Suprapubic skin (tissue), 4 donors: ENCODE measurements at regions not wholly inside any gene's neighbourhood (a gene's known extent, or its start where the extent isn't known, plus 50 kb on each side); places are given as distances from the start of the nearest gene placed in this dataset.

Experiments used
- DNase-seq, 2 donors: peaks; one replicate each; pipeline ENCODE4 v3.0.0-alpha.2; 2019; ENCODE audit warnings: low spot score in 2 of 2
- H3K27ac ChIP-seq: fragments of 200-600 bp; sonication (generic); one replicate; pipeline ENCODE4 v1.5.1; 2019
- H3K27me3 ChIP-seq: fragments of 200-600 bp; sonication (generic); one replicate; pipeline ENCODE4 v1.5.1; 2019
- H3K36me3 ChIP-seq: fragments of 200-600 bp; sonication (generic); one replicate; pipeline ENCODE4 v1.5.1; 2019
- H3K4me1 ChIP-seq: fragments of 200-600 bp; sonication (generic); one replicate; pipeline ENCODE4 v1.5.1; 2019
- H3K4me3 ChIP-seq: fragments of 200-600 bp; sonication (generic); one replicate; pipeline ENCODE4 v1.5.1; 2019; ENCODE audit warnings: mild to moderate bottlenecking
- H3K9me3 ChIP-seq: fragments of 200-600 bp; sonication (generic); one replicate; pipeline ENCODE4 v1.5.1; 2019
- EP300 ChIP-seq: sonication (generic); formaldehyde crosslinking; IDR thresholded peaks from one replicate; pipeline ENCODE4 v1.6.1; 2017; ENCODE audit warnings: antibody characterized with exemption
- POLR2A ChIP-seq, 2 donors: fragments of 450-650 bp; IDR thresholded peaks; one replicate each; pipeline ENCODE4 v1.6.1; 2017; ENCODE audit warnings: antibody characterized with exemption in 2 of 2, mild to moderate bottlenecking in 2 of 2, moderate library complexity in 2 of 2
- POLR2AphosphoS5 ChIP-seq, 3 donors: sonication (generic); formaldehyde crosslinking; IDR thresholded peaks; one replicate each; pipeline ENCODE4 v1.6.1; 2017; ENCODE audit warnings: antibody characterized with exemption in 3 of 3
- WGBS: methylation state at CpG from one replicate; pipeline ENCODE4 v1.1.5; 2018; 5-methylcytosine and 5-hydroxymethylcytosine counted together
- TF ChIP-seq, protein P1 (sequence below), 2 donors: fragments of 200-600 bp in 1 of 2; fragments of 450-650 bp in 1 of 2; sonication (generic) in 1 of 2; IDR thresholded peaks; one replicate each; pipeline ENCODE4 v1.5.1; 2016 to 2019; ENCODE audit warnings: antibody characterized with exemption in 2 of 2, mild to moderate bottlenecking in 1 of 2, moderate library complexity in 1 of 2

DNA sequence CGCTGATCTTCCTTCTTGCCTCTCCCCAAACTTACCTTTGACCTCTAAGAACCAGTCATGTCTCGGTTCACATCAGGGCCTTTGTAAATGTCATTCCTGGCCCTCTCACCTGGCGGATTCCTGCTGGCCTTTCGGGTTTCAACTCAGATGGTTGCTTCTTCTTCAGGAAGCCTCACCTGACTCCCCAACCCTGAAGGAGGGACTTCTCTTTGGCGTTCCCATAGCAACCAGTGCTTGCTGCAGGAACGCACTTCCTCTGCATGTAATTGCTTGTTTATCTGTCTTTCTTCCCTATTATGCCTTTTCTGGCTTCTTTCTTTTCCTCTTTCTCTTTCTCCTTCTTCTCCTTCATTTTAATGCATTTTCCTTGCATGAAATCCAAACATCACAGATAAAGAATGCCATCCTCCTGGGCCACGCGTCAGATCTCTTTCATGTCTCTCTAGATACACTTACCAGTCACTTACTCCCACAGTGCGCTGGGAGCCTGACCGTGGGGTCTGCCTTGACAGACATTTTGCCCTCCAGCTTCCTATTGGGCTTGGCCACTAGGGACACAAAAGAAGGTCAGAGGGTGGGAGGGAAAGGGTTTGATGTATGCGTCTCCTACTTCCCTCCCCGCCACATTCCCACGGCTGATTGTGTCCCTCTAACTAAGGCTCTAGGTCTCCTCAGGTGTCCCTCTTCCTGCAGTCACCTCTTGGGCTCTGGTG lies 295.7 kb upstream of the TSHZ2 start:
- Histone ChIP-seq H3K36me3 (no peaks in the 10 kb centered on the region), H3K9me3 (no peaks in the 10 kb centered on the region), H3K4me3 (no peak overlapping the region), H3K27me3 (no peaks in the 10 kb centered on the region), H3K4me1 (no peaks in the 10 kb centered on the region), H3K27ac (no peak overlapping the region)
- WGBS = 80% methylated on average over 13 of the region's 13 CpGs
- TF ChIP-seq POLR2AphosphoS5 (IDR thresholded peaks at IDR 0.05) (no peak), EP300 (no peak), POLR2A (IDR thresholded peaks at IDR 0.05) (no peak)
- TF ChIP-seq, protein P1, sequence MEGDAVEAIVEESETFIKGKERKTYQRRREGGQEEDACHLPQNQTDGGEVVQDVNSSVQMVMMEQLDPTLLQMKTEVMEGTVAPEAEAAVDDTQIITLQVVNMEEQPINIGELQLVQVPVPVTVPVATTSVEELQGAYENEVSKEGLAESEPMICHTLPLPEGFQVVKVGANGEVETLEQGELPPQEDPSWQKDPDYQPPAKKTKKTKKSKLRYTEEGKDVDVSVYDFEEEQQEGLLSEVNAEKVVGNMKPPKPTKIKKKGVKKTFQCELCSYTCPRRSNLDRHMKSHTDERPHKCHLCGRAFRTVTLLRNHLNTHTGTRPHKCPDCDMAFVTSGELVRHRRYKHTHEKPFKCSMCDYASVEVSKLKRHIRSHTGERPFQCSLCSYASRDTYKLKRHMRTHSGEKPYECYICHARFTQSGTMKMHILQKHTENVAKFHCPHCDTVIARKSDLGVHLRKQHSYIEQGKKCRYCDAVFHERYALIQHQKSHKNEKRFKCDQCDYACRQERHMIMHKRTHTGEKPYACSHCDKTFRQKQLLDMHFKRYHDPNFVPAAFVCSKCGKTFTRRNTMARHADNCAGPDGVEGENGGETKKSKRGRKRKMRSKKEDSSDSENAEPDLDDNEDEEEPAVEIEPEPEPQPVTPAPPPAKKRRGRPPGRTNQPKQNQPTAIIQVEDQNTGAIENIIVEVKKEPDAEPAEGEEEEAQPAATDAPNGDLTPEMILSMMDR (IDR thresholded peaks at IDR 0.05) = no peak
- no peak for DNase-seq

DNA sequence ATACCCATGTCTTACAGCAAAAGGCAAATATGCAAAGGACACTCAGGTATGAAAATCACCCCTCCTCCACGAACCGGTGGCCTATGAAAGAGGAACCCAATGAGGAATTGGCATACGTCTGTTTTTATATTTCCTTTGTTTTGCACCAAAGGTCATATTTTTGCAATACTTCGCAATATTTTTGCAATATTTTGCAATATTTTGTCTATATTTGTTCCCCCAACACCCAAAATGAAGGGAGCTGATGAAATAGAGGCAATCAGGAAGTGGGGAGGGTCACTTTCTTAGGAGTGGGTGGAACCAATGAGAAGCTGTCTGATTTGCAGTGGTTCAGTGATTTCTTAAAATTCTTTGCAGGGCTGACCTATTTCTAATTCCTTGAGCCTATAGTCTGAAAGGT lies 296.8 kb upstream of the TSHZ2 start:
- Histone ChIP-seq H3K27me3 (no peaks in the 10 kb centered on the region), H3K36me3 (no peaks in the 10 kb centered on the region), H3K9me3 (no peaks in the 10 kb centered on the region), H3K27ac (no peak overlapping the region), H3K4me1 (no peaks in the 10 kb centered on the region), H3K4me3 (no peak overlapping the region)
- WGBS = 77% methylated on average over 4 of the region's 4 CpGs
- DNase-seq = no peak
- TF ChIP-seq EP300 = no peak
- no peak for TF ChIP-seq POLR2AphosphoS5 (IDR thresholded peaks at IDR 0.05)
- no peak for TF ChIP-seq POLR2A (IDR thresholded peaks at IDR 0.05)
- TF ChIP-seq, protein P1 (IDR thresholded peaks at IDR 0.05) = no peak

- no peaks in the 10 kb centered on the region for H3K4me1 ChIP-seq
- H3K27me3 ChIP-seq = no peaks in the 10 kb centered on the region
- no peak overlapping the region for H3K4me3 ChIP-seq
- DNase-seq = no peak
- H3K9me3 ChIP-seq = no peaks in the 10 kb centered on the region
- TF ChIP-seq EP300 (no peak), POLR2AphosphoS5 (IDR thresholded peaks at IDR 0.05) (no peak), POLR2A (IDR thresholded peaks at IDR 0.05) (no peak)
- TF ChIP-seq, protein P1 (IDR thresholded peaks at IDR 0.05) = no peak
- WGBS = 73% methylated on average over 3 of the region's 3 CpGs
- no peak overlapping the region for H3K27ac ChIP-seq
- no peaks in the 10 kb centered on the region for H3K36me3 ChIP-seq
Measured at GRCh38 chr20:52668626-52669025, 303.5 kb upstream of the TSHZ2 start.

GRCh38 chr20:52667358-52667757 lies 304.8 kb upstream of the TSHZ2 start:
- no peak for TF ChIP-seq EP300
- TF ChIP-seq, protein P1 (IDR thresholded peaks at IDR 0.05) = no peak
- no peak for TF ChIP-seq POLR2AphosphoS5 (IDR thresholded peaks at IDR 0.05)
- no peak for TF ChIP-seq POLR2A (IDR thresholded peaks at IDR 0.05)
- Histone ChIP-seq H3K9me3 (no peaks in the 10 kb centered on the region), H3K4me3 (no peak overlapping the region), H3K27me3 (no peaks in the 10 kb centered on the region), H3K27ac (no peak overlapping the region), H3K4me1 (no peaks in the 10 kb centered on the region), H3K36me3 (no peaks in the 10 kb centered on the region)
- 93% methylated on average over 5 of the region's 5 CpGs for WGBS
- no peak for DNase-seq

- Histone ChIP-seq H3K9me3 (no peaks in the 10 kb centered on the region), H3K4me1 (no peaks in the 10 kb centered on the region), H3K36me3 (no peaks in the 10 kb centered on the region), H3K27ac (no peak overlapping the region), H3K27me3 (no peaks in the 10 kb centered on the region), H3K4me3 (no peak overlapping the region)
- TF ChIP-seq, protein P1 (IDR thresholded peaks at IDR 0.05) = no peak
- TF ChIP-seq EP300 (no peak), POLR2A (IDR thresholded peaks at IDR 0.05) (no peak), POLR2AphosphoS5 (IDR thresholded peaks at IDR 0.05) (no peak)
- no peak for DNase-seq
- 84% methylated on average over 1 of the region's 1 CpG for WGBS
Measured at GRCh38 chr20:52665441-52665840, 306.7 kb upstream of the TSHZ2 start.
